Dedifferentiated amniotic fluid mesenchymal stem cell (primary cell): ENCODE measurements at regions not wholly inside any gene's neighbourhood (a gene's known extent, or its start where the extent isn't known, plus 50 kb on each side); places are given as distances from the start of the nearest gene placed in this dataset.
"Not testable (repeated sequence)": the region's sequence is repeated elsewhere in the genome, so short reads cannot be mapped to it uniquely, and the experiment has no call there.

Experiments
- DNase-seq: peaks from one replicate; pipeline ENCODE4 v3.0.0-alpha.2; 2016; ENCODE audit errors: extremely low spot score

- no peak for DNase-seq
Observed at GRCh38 chr1:195754874-195755273, 853.4 kb downstream of the KCNT2 start.

GRCh38 chr1:195754303-195754702, 853.9 kb downstream of the KCNT2 start:
- no peak for DNase-seq

- no peak for DNase-seq
Observed at GRCh38 chr1:195748969-195749368, 859.3 kb downstream of the KCNT2 start.

GRCh38 chr1:195745189-195746010, 862.8 kb downstream of the KCNT2 start:
- DNase-seq: no peak

- no peak for DNase-seq
Observed at GRCh38 chr1:195744256-195744655, 864.0 kb downstream of the KCNT2 start.

GRCh38 chr1:195740862-195741261, 867.4 kb downstream of the KCNT2 start:
- DNase-seq: no peak

GRCh38 chr1:195738966-195739650, 869.1 kb downstream of the KCNT2 start:
- no peak for DNase-seq

GRCh38 chr1:195735140-195735539, 873.1 kb downstream of the KCNT2 start:
- DNase-seq: no peak

- no peak for DNase-seq
Observed at GRCh38 chr1:195733826-195734225, 874.4 kb downstream of the KCNT2 start.

GRCh38 chr1:195733408-195733807, 874.8 kb downstream of the KCNT2 start:
- no peak for DNase-seq

- no peak for DNase-seq
Observed at GRCh38 chr1:195731385-195731784, 876.9 kb downstream of the KCNT2 start.

- no peak for DNase-seq
Observed at GRCh38 chr1:195723796-195724194, 884.4 kb downstream of the KCNT2 start.

- not testable (repeated sequence) for DNase-seq
Observed at GRCh38 chr1:195722852-195723795, 885.1 kb downstream of the KCNT2 start.

- DNase-seq: not testable (repeated sequence)
Observed at GRCh38 chr1:195722146-195722545, 886.1 kb downstream of the KCNT2 start.

GRCh38 chr1:195721210-195721971, 886.8 kb downstream of the KCNT2 start:
- no peak for DNase-seq

GRCh38 chr1:195717651-195718050, 890.6 kb downstream of the KCNT2 start:
- DNase-seq: peak; percentile 23

- DNase-seq: no peak
Observed at GRCh38 chr1:195715652-195716051, 892.6 kb downstream of the KCNT2 start.

GRCh38 chr1:195714248-195714647, 894.0 kb downstream of the KCNT2 start:
- DNase-seq: no peak

- no peak for DNase-seq
Observed at GRCh38 chr1:195709821-195710220, 898.4 kb downstream of the KCNT2 start.

- DNase-seq: no peak
Observed at GRCh38 chr1:195704028-195704427, 904.2 kb downstream of the KCNT2 start.

GRCh38 chr1:195701149-195701548, 907.1 kb downstream of the KCNT2 start:
- DNase-seq: no peak
